HL-60 (cell line): ENCODE measurements at regions not wholly inside any gene's neighbourhood (a gene's known extent, or its start where the extent isn't known, plus 50 kb on each side); places are given as distances from the start of the nearest gene placed in this dataset.

Experiments
- CTCF ChIP-seq: IDR thresholded peaks from one replicate; pipeline ENCODE4 v1.5.1; 2011; ENCODE audit warnings: low read length, control low read depth, inconsistent platforms; ENCODE audit not compliant: insufficient read depth
- POLR2AphosphoS5 ChIP-seq: IDR thresholded peaks from 2 replicates; pipeline ENCODE4 v1.6.1; 2012; ENCODE audit warnings: low read depth

GRCh38 chr20:3297079-3297378 is 58.0 kb upstream of the SLC4A11 start:
- TF ChIP-seq CTCF (no peak), POLR2AphosphoS5 (no peak)
